CD4-positive, alpha-beta T cell (primary cell): ENCODE measurements at regions not wholly inside any gene's neighbourhood (a gene's known extent, or its start where the extent isn't known, plus 50 kb on each side); places are given as distances from the start of the nearest gene placed in this dataset.
A peak's percentile ranks its signal among the peaks of the same experiment; 100 is the strongest.

Experiments used
- ATAC-seq: fragments of 200-7000 bp; cut with Tn5 transposase; one replicate; pipeline ENCODE4 v1.10.0; 2022; ENCODE audit warnings: mild to moderate bottlenecking; ENCODE audit not compliant: poor library complexity
- CTCF ChIA-PET: fragments of 350-600 bp; sonication (Branson Sonifier 250); formaldehyde crosslinking; loops from one replicate; lab custom pipeline; 2021; ENCODE audit warnings: antibody characterized with exemption, inconsistent platforms; lab: Charles Lee
- POLR2A ChIA-PET: fragments of 350-600 bp; sonication (Branson Sonifier 250); formaldehyde crosslinking; loops from one replicate; lab custom pipeline; 2021; ENCODE audit warnings: antibody characterized with exemption, inconsistent platforms; lab: Charles Lee
- DNase-seq, 14 experiments: peaks; one replicate each; pipeline ENCODE4 v3.0.0-alpha.2; 2013 to 2020; ENCODE audit warnings: mixed read lengths in 2 of 14
- H3K27ac ChIP-seq, 2 donors: one replicate each; pipeline versions ENCODE4 v1.5.1 to v1.7.0; 2013; ENCODE audit warnings: low read length in 2 of 2, low read depth in 1 of 2, mild to moderate bottlenecking in 1 of 2
- H3K27me3 ChIP-seq, 2 experiments: 1 replicate in 1 of 2; 2 replicates in 1 of 2; pipeline versions ENCODE4 v1.6.1 to v1.7.0; 2013; ENCODE audit warnings: low read length in 2 of 2, control low read depth in 1 of 2, mild to moderate bottlenecking in 1 of 2, moderate library complexity in 1 of 2; ENCODE audit not compliant: insufficient read depth in 2 of 2, control insufficient read depth in 1 of 2
- H3K36me3 ChIP-seq: one replicate; pipeline ENCODE4 v1.6.1; 2013; ENCODE audit warnings: low read length, control low read depth; ENCODE audit not compliant: insufficient read depth
- H3K4me1 ChIP-seq: one replicate; pipeline ENCODE4 v1.6.1; 2013; ENCODE audit warnings: low read length, control low read depth; ENCODE audit not compliant: insufficient read depth
- H3K4me3 ChIP-seq: one replicate; pipeline ENCODE4 v1.5.1; 2013; ENCODE audit warnings: mild to moderate bottlenecking, low read length, moderate library complexity
- H3K9me3 ChIP-seq, 2 experiments: 1 replicate in 1 of 2; 2 replicates in 1 of 2; pipeline versions ENCODE4 v1.6.1 to v1.7.0; 2013; ENCODE audit warnings: low read length in 2 of 2, mild to moderate bottlenecking in 2 of 2, control low read depth in 1 of 2, moderate library complexity in 1 of 2; ENCODE audit not compliant: control insufficient read depth in 1 of 2, insufficient read depth in 1 of 2
- H3K27ac Mint-ChIP-seq: one replicate; pipeline ENCODE4 v1.8.0; 2020; ENCODE audit warnings: mixed read lengths
- H3K27me3 Mint-ChIP-seq: one replicate; pipeline ENCODE4 v1.8.0; 2021; ENCODE audit warnings: mixed read lengths
- H3K36me3 Mint-ChIP-seq: one replicate; pipeline ENCODE4 v1.8.0; 2021; ENCODE audit warnings: low read depth, mixed read lengths
- H3K4me1 Mint-ChIP-seq: one replicate; pipeline ENCODE4 v1.8.0; 2021; ENCODE audit warnings: low read depth, mixed read lengths
- H3K4me3 Mint-ChIP-seq: one replicate; pipeline ENCODE4 v1.8.0; 2020; ENCODE audit warnings: mild to moderate bottlenecking, mixed read lengths
- H3K9me3 Mint-ChIP-seq: one replicate; pipeline ENCODE4 v1.8.0; 2020; ENCODE audit warnings: mixed read lengths
- intact Hi-C, 2 experiments: fragments of 100-400 bp; cut with DNase I in 1 of 2; cut with micrococcal nuclease in 1 of 2; formaldehyde crosslinking; loops; one replicate each; pipeline versions ENCODE4 v1.15.1 to v1.9.0; 2023 to 2025; cut with DNase I, micrococcal nuclease
- TF ChIP-seq, protein P1 (sequence below): fragments of 200-600 bp; IDR thresholded peaks from one replicate; pipeline ENCODE4 v1.8.0; 2022; ENCODE audit warnings: antibody characterized with exemption, mild to moderate bottlenecking

DNA sequence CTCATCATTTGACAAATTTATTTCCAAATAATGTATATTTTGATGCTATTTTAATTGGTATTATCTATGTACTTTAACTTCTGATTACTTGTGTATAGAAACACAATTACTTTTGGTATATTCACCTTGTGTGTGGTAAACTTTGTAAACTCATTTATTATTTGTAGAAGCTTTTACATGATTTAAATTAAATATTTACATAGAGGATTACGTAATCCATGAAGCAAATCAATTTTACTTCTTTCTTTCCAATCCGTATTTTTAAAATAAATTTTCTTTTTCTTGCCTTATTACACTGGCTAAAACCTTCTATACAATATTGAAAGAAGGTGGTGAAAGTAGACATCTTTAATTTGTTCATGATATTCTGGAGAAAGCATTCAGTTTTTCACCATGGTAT, 540.2 kb downstream of the MMUT start:
- Mint-ChIP-seq H3K4me1 (no peaks in the 10 kb centered on the region), H3K27me3 (no peaks in the 10 kb centered on the region), H3K4me3 (no peak overlapping the region), H3K27ac (no peak overlapping the region), H3K36me3 (no peaks in the 10 kb centered on the region), H3K9me3 (peaks cover 7% of the 10 kb centered on the region)
- Histone ChIP-seq H3K9me3 (peaks cover 7 to 9% of the 10 kb centered on the region in 2 experiments), H3K36me3 (no peaks in the 10 kb centered on the region), H3K27ac (no peak overlapping the region), H3K27me3 (no peaks in the 10 kb centered on the region), H3K4me3 (no peak overlapping the region), H3K4me1 (no peaks in the 10 kb centered on the region)
- no peak for DNase-seq
- ChIA-PET POLR2A (no interaction called here), CTCF (no interaction called here)
- TF ChIP-seq, protein P1, sequence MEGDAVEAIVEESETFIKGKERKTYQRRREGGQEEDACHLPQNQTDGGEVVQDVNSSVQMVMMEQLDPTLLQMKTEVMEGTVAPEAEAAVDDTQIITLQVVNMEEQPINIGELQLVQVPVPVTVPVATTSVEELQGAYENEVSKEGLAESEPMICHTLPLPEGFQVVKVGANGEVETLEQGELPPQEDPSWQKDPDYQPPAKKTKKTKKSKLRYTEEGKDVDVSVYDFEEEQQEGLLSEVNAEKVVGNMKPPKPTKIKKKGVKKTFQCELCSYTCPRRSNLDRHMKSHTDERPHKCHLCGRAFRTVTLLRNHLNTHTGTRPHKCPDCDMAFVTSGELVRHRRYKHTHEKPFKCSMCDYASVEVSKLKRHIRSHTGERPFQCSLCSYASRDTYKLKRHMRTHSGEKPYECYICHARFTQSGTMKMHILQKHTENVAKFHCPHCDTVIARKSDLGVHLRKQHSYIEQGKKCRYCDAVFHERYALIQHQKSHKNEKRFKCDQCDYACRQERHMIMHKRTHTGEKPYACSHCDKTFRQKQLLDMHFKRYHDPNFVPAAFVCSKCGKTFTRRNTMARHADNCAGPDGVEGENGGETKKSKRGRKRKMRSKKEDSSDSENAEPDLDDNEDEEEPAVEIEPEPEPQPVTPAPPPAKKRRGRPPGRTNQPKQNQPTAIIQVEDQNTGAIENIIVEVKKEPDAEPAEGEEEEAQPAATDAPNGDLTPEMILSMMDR, result no peak
- intact Hi-C loops, result no loop called here
- no peak for ATAC-seq

DNA sequence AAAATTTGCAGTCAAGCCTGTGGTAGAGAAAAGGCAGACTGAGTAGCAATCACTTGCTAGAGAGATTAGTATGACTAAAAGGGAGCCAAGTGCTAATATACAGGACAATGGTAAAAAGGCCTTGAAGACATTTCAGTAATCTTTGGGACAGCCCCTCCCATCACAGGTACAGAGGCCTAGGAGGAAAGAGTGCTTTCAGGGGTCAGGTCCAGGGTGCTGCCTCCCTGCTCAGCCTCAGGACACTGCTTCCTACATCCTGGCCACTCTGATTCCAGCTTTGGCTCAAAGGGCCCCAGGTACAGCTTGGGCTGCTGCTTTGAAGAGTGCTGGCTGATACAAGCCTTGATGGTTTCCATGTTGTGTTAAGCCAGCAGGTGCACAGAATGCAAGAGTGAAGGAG, 543.5 kb downstream of the MMUT start:
- H3K4me3 Mint-ChIP-seq, result no peak overlapping the region
- ChIA-PET POLR2A (no interaction called here), CTCF (no interaction called here)
- peak in 1 of 14 experiments; percentile 3 for DNase-seq
- no peaks in the 10 kb centered on the region for H3K4me1 Mint-ChIP-seq
- Histone ChIP-seq H3K27me3 (no peaks in the 10 kb centered on the region), H3K36me3 (no peaks in the 10 kb centered on the region), H3K4me1 (no peaks in the 10 kb centered on the region), H3K4me3 (no peak overlapping the region), H3K9me3 (peaks cover 9 to 11% of the 10 kb centered on the region in 2 experiments), H3K27ac (no peak overlapping the region)
- intact Hi-C loops, result no loop called here
- no peaks in the 10 kb centered on the region for H3K36me3 Mint-ChIP-seq
- no peak for ATAC-seq
- TF ChIP-seq, protein P1, result no peak
- H3K9me3 Mint-ChIP-seq, result peaks cover 6% of the 10 kb centered on the region
- H3K27me3 Mint-ChIP-seq, result no peaks in the 10 kb centered on the region
- no peak overlapping the region for H3K27ac Mint-ChIP-seq

DNA sequence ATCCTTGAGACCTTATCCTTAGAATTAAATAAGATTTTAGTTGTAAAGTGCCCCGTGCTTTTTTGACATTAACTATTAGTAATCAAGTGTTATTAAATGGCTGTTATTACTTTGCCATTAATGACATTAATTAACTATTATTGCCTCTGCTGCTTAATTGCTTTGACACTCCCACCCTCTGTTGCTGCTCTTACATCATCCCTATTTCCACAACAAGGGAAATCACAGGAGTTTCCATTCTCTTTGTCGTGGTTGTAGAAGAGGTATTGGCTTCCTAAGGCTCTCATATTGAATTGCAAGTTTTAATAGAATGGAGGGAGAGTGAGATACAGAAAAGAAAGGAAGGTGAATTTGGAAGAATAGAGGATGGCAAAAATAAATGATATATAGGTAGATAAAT, 545.8 kb downstream of the MMUT start:
- Histone ChIP-seq H3K4me1 (no peaks in the 10 kb centered on the region), H3K9me3 (peaks cover 9 to 11% of the 10 kb centered on the region in 2 experiments), H3K27ac (no peak overlapping the region), H3K27me3 (no peaks in the 10 kb centered on the region), H3K36me3 (no peaks in the 10 kb centered on the region), H3K4me3 (no peak overlapping the region)
- Mint-ChIP-seq H3K36me3 (no peaks in the 10 kb centered on the region), H3K4me1 (no peaks in the 10 kb centered on the region), H3K4me3 (no peak overlapping the region), H3K27ac (no peak overlapping the region), H3K27me3 (no peaks in the 10 kb centered on the region), H3K9me3 (peaks cover 6% of the 10 kb centered on the region)
- ChIA-PET CTCF (no interaction called here), POLR2A (no interaction called here)
- TF ChIP-seq, protein P1, result no peak
- no peak for DNase-seq
- ATAC-seq, result no peak
- intact Hi-C loops, result no loop called here
